ENCODE measurements at regions not wholly inside any gene's neighbourhood (a gene's known extent, or its start where the extent isn't known, plus 50 kb on each side); places are given as distances from the start of the nearest gene placed in this dataset.
"Not testable (repeated sequence)": the region's sequence is repeated elsewhere in the genome, so short reads cannot be mapped to it uniquely, and the experiment has no call there.

- DNase-seq (ENCODE audit: low read depth, low spot score), result no peak
- Mint-ChIP-seq H3K4me3 (no peak overlapping the region), H3K27ac (ENCODE audit: unreplicated experiment) (no peak overlapping the region), H3K9me3 (peaks cover 15% of the 10 kb centered on the region), H3K4me1 (no peaks in the 10 kb centered on the region), H3K36me3 (ENCODE audit: low read depth) (no peaks in the 10 kb centered on the region), H3K27me3 (ENCODE audit: low read depth) (no peaks in the 10 kb centered on the region)
- no peak for TF ChIP-seq CTCF (conservative IDR thresholded peaks at IDR 0.05)
Observed at GRCh38 chrX:117429501-117429900, 687.1 kb downstream of the KLHL13 start.

- TF ChIP-seq CTCF (conservative IDR thresholded peaks at IDR 0.05), result no peak
- Mint-ChIP-seq H3K4me1 (no peaks in the 10 kb centered on the region), H3K27ac (ENCODE audit: unreplicated experiment) (no peak overlapping the region), H3K36me3 (ENCODE audit: low read depth) (no peaks in the 10 kb centered on the region), H3K9me3 (peaks cover 14% of the 10 kb centered on the region), H3K27me3 (ENCODE audit: low read depth) (no peaks in the 10 kb centered on the region), H3K4me3 (no peak overlapping the region)
- no peak for DNase-seq (ENCODE audit: low read depth, low spot score)
Observed at GRCh38 chrX:117407449-117408150, 709.0 kb downstream of the KLHL13 start.

- Mint-ChIP-seq H3K9me3 (peaks cover 4% of the 10 kb centered on the region), H3K36me3 (ENCODE audit: low read depth) (no peaks in the 10 kb centered on the region), H3K4me1 (no peaks in the 10 kb centered on the region), H3K27me3 (ENCODE audit: low read depth) (peaks cover 4% of the 10 kb centered on the region), H3K4me3 (no peak overlapping the region), H3K27ac (ENCODE audit: unreplicated experiment) (no peak overlapping the region)
- DNase-seq (ENCODE audit: low read depth, low spot score), result no peak
- TF ChIP-seq CTCF (conservative IDR thresholded peaks at IDR 0.05), result no peak
Observed at GRCh38 chrX:117400839-117401238, 715.8 kb downstream of the KLHL13 start.

GRCh38 chrX:117400005-117400404 lies 716.6 kb downstream of the KLHL13 start:
- peaks cover 4% of the 10 kb centered on the region for H3K27me3 Mint-ChIP-seq (ENCODE audit: low read depth)
- no peaks in the 10 kb centered on the region for H3K4me1 Mint-ChIP-seq
- no peak overlapping the region for H3K27ac Mint-ChIP-seq (ENCODE audit: unreplicated experiment)
- no peak overlapping the region for H3K4me3 Mint-ChIP-seq
- no peaks in the 10 kb centered on the region for H3K36me3 Mint-ChIP-seq (ENCODE audit: low read depth)
- H3K9me3 Mint-ChIP-seq, result peaks cover 4% of the 10 kb centered on the region
- no peak for DNase-seq (ENCODE audit: low read depth, low spot score)
- no peak for TF ChIP-seq CTCF (conservative IDR thresholded peaks at IDR 0.05)

GRCh38 chrX:117397844-117398243 lies 718.8 kb downstream of the KLHL13 start:
- peaks cover 4% of the 10 kb centered on the region for H3K27me3 Mint-ChIP-seq (ENCODE audit: low read depth)
- peaks cover 4% of the 10 kb centered on the region for H3K9me3 Mint-ChIP-seq
- H3K4me3 Mint-ChIP-seq, result no peak overlapping the region
- DNase-seq (ENCODE audit: low read depth, low spot score), result no peak
- no peak for TF ChIP-seq CTCF (conservative IDR thresholded peaks at IDR 0.05)
- no peaks in the 10 kb centered on the region for H3K36me3 Mint-ChIP-seq (ENCODE audit: low read depth)
- H3K27ac Mint-ChIP-seq (ENCODE audit: unreplicated experiment), result no peak overlapping the region
- no peaks in the 10 kb centered on the region for H3K4me1 Mint-ChIP-seq

- H3K9me3 Mint-ChIP-seq; H3K27ac Mint-ChIP-seq (ENCODE audit: unreplicated experiment); DNase-seq (ENCODE audit: low read depth, low spot score); H3K36me3 Mint-ChIP-seq (ENCODE audit: low read depth); H3K4me1 Mint-ChIP-seq; H3K4me3 Mint-ChIP-seq; H3K27me3 Mint-ChIP-seq (ENCODE audit: low read depth): not testable (repeated sequence)
Observed at GRCh38 chrX:117394506-117395070, 722.0 kb downstream of the KLHL13 start.

- H3K27ac Mint-ChIP-seq (ENCODE audit: unreplicated experiment); H3K36me3 Mint-ChIP-seq (ENCODE audit: low read depth); DNase-seq (ENCODE audit: low read depth, low spot score); H3K4me3 Mint-ChIP-seq; H3K4me1 Mint-ChIP-seq; H3K27me3 Mint-ChIP-seq (ENCODE audit: low read depth); H3K9me3 Mint-ChIP-seq: not testable (repeated sequence)
Observed at GRCh38 chrX:117392360-117392759, 724.2 kb downstream of the KLHL13 start.

Measured in neural crest cell (in vitro differentiated cells).